ENCODE measurements at regions not wholly inside any gene's neighbourhood (a gene's known extent, or its start where the extent isn't known, plus 50 kb on each side); places are given as distances from the start of the nearest gene placed in this dataset.

GRCh38 chr1:193960040-193960439 is 773.6 kb upstream of the B3GALT2 start:
- no peak for TF ChIP-seq CTCF (IDR thresholded peaks at IDR 0.05)
- no peak for TF ChIP-seq ZFX (IDR thresholded peaks at IDR 0.05; ENCODE audit: borderline replicate concordance)

All from 22Rv1 (cell line).